ENCODE measurements at regions not wholly inside any gene's neighbourhood (a gene's known extent, or its start where the extent isn't known, plus 50 kb on each side); places are given as distances from the start of the nearest gene placed in this dataset.
"Not testable (repeated sequence)": the region's sequence is repeated elsewhere in the genome, so short reads cannot be mapped to it uniquely, and the experiment has no call there.

- no peak for DNase-seq
These were observed 267.8 kb upstream of the FOXF1 start for GRCh38 chr16:86242244-86243122.

- no peak for DNase-seq
These were observed 267.2 kb upstream of the FOXF1 start for GRCh38 chr16:86243123-86243473.

GRCh38 chr16:86243571-86244154 lies 266.7 kb upstream of the FOXF1 start:
- DNase-seq, result no peak

GRCh38 chr16:86244158-86244557 lies 266.2 kb upstream of the FOXF1 start:
- no peak for DNase-seq

GRCh38 chr16:86244936-86245335 lies 265.4 kb upstream of the FOXF1 start:
- no peak for DNase-seq

GRCh38 chr16:86245351-86245750 lies 265.0 kb upstream of the FOXF1 start:
- no peak for DNase-seq

GRCh38 chr16:86245895-86246294 lies 264.4 kb upstream of the FOXF1 start:
- no peak for DNase-seq

GRCh38 chr16:86248310-86248905 lies 261.9 kb upstream of the FOXF1 start:
- no peak for DNase-seq

GRCh38 chr16:86249631-86250030 lies 260.7 kb upstream of the FOXF1 start:
- DNase-seq, result no peak

GRCh38 chr16:86251682-86252081 lies 258.6 kb upstream of the FOXF1 start:
- no peak for DNase-seq

GRCh38 chr16:86252596-86252995 lies 257.7 kb upstream of the FOXF1 start:
- no peak for DNase-seq

GRCh38 chr16:86255966-86256365 lies 254.4 kb upstream of the FOXF1 start:
- no peak for DNase-seq

GRCh38 chr16:86256995-86257394 lies 253.3 kb upstream of the FOXF1 start:
- DNase-seq, result no peak

GRCh38 chr16:86257546-86257945 lies 252.8 kb upstream of the FOXF1 start:
- no peak for DNase-seq

- no peak for DNase-seq
These were observed 251.6 kb upstream of the FOXF1 start for GRCh38 chr16:86258713-86259112.

- DNase-seq, result no peak
These were observed 250.8 kb upstream of the FOXF1 start for GRCh38 chr16:86259499-86259898.

GRCh38 chr16:86261379-86261778 lies 248.9 kb upstream of the FOXF1 start:
- DNase-seq, result no peak

GRCh38 chr16:86267657-86268056 lies 242.7 kb upstream of the FOXF1 start:
- not testable (repeated sequence) for DNase-seq

GRCh38 chr16:86270696-86271095 lies 239.6 kb upstream of the FOXF1 start:
- DNase-seq, result no peak

GRCh38 chr16:86272744-86273143 lies 237.6 kb upstream of the FOXF1 start:
- DNase-seq, result no peak

GRCh38 chr16:86277221-86277620 lies 233.1 kb upstream of the FOXF1 start:
- DNase-seq, result no peak

- not testable (repeated sequence) for DNase-seq
These were observed 232.5 kb upstream of the FOXF1 start for GRCh38 chr16:86277859-86278258.

GRCh38 chr16:86281421-86281820 lies 228.9 kb upstream of the FOXF1 start:
- DNase-seq, result no peak

- DNase-seq, result no peak
These were observed 226.4 kb upstream of the FOXF1 start for GRCh38 chr16:86283944-86284343.

Measured in hindlimb muscle (tissue), 1 donor.